COLO668 (cell line): ENCODE measurements at regions not wholly inside any gene's neighbourhood (a gene's known extent, or its start where the extent isn't known, plus 50 kb on each side); places are given as distances from the start of the nearest gene placed in this dataset.
"Not testable (repeated sequence)": the region's sequence is repeated elsewhere in the genome, so short reads cannot be mapped to it uniquely, and the experiment has no call there.

Experiments used
- DNase-seq: peaks from one replicate; lab custom pipeline; 2025; ENCODE audit not compliant: unreplicated experiment; lab: John Stamatoyannopoulos, UW

DNA sequence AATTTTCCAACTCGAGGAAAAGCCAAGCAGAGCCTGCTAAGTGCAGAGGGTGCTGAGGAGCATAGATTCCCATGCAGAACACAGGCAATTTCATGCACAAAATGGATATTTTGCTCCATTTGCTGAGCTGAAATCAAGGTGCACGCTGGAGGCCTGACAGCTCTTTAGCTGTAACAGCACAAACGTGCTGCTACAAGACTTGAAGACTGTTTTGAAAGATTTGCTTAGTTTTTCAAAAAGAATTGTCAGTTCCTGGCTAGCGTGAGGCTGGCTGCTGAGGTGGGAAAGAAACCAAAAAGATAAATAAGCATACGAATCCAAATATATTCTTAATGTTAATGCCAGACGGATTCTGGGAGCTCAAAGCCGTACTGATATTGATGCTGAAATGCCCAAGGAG lies 309.0 kb upstream of the MAF start:
- DNase-seq: no peak

DNA sequence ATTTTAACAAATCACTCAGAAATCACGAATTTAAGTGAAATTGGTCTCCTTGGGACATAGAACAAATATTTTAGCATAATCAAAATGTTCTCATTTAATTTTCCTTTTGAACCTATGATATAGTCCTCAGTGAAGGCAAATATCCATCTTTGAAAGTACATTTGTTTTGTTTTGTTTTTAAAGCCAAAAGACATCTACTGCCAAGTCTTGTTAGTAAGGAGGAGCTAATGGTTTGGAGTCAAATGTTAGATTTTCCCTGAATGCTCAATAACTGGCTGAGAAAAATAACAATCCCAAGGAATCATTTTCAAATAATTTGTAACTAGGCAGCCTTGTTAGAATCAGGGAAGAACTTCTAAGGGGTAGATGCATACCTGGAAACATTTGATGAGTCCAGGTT lies 302.9 kb upstream of the MAF start:
- no peak for DNase-seq

DNA sequence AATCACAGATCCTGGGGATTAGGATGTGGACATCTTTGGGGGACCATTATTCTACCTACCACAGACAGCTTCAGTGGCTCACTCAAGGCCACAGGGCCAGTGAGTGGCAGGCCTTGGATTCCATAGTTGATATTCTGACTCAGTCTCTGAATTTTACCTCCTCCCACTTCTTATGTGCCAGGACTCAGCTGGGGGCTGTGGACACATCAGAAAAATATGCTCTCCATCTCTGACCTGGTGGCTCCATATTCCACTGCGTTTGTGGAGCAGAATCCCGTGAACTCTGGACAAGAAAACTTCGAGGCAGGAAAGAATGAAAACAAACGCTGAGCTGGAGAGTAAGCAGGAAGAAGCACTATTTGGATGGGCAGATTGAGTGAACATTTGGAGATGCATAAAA lies 301.8 kb upstream of the MAF start:
- DNase-seq: no peak

GRCh38 chr16:79901522-79901921 lies 301.0 kb upstream of the MAF start:
- no peak for DNase-seq

DNA sequence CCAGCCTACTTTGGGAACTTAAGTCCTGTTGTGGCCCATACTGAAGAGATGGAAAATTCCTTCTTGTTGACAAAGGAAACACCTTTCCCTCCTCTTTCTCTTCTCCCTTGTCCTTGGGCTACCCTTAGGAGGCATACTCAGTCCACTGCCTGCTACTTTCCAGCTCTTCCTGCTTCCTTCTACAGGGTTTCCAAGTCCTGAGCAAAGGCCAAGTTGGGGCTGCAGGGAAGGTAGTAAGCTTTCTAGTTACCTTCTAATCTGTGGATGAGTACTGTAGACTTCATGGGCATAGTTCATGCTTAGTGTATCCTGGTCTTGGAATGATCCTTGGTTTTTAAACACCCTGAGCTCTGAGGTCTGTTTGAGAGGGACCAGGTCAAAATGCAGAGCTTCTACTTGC lies 299.2 kb upstream of the MAF start:
- DNase-seq: no peak

DNA sequence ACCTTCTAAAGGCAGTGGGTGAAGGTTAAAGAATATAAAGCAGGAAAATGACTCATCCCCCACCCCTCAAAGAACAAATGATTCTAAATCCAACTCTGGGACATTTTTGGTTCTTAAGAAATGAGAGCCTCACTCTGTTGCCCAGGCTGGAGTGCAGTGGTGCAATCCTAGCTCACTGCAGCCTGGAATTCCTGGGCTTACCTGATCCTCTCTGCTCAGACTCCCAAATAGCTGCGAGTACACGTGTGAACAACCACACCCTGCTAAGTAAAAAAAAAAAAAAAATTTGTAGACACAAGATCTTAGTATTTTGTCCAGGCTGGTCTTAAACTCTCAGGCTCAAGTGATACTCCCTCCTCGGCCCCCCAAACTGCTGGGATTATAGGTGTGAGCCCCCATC lies 298.8 kb upstream of the MAF start:
- DNase-seq: no peak

- no peak for DNase-seq
Measured at GRCh38 chr16:79898703-79899102, 298.2 kb upstream of the MAF start.

DNA sequence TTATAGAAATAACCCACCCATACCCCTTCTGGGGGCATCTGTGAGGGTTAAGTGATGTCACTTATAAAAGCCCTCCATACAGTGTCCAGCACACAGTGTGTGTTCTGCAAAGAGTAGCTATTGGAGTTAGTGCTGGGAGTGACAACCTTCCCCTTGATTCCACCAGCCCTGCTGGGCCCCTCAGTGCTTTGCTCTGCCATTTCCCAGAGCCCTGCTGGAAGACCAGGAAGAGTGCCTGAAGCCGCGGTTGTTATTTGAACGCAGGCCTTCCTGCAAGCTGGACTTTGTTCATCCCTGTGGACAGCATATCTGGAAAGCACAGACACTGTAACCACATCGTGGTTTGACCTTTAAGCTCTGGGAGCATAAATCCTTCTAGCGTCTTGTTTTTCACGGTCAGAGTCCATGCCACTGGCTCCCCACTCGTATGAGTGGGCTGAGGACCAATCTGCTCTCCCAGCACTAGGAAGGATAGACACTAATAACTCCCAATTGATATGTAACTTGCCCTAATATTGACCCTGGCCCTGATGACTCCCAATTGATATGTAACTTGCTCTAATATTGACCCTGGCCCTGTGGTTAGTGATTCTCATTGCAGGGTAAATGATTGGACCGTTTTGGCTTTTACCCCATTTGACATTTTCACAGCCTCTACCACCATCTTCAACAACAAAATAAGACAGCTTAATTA lies 297.1 kb upstream of the MAF start:
- peak; percentile 37 for DNase-seq

- no peak for DNase-seq
Measured at GRCh38 chr16:79897104-79897452, 296.5 kb upstream of the MAF start.

DNA sequence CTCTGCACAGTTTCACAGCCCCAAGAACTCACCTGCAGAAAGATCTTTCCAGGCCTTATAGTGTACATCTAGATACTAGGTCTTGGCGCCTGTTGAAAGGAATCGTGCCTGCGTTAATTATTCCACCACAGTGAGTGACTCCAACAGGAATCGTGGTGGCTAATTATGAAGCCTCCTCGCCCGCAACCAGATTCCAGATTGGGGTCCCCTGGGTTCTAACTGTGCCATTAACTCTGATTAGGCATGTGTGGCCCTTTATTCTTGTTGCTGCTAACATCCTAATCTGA lies 295.3 kb upstream of the MAF start:
- no peak for DNase-seq

DNA sequence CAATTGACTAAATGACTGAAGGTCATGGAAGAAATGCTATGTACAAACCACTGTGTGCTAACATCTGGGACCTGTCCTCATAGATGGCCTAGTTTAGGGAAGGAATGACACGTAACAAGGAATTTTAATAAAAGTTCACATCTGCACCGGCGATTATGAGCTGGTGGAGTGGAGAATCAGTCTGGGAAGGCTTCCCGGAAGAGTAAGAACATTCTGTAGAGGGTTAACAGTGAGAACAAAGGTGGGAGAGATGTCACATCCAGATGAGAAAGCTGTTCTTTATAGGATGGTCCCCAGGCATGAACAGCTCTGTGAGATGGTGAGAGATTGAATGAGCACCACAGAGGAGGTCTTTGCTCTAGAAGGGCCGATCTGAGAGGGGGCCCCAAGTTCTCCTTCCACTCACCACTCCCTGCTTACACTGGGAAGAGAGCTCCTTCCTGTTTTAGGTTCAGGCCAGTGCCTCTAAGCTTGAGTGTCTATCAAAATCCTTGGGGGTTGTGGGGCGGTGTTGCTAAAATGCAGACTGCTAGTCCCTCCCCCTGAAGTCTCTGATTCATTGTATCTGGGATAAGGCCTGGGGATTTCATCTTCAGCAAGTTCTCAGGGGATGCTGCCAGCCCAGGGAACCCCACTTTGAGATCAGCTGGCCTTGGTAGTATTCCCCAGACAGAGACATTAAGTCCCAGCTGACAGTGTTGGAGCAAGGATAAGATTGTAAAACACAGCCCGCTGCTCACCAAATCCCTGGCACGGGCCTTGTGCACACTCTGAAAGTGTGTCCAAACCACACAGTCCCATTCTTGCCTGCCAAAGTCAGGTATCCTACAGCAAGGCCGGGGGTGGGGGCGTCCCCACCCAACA lies 294.7 kb upstream of the MAF start:
- DNase-seq: no peak

- DNase-seq: no peak
Measured at GRCh38 chr16:79893445-79893844, 292.9 kb upstream of the MAF start.

DNA sequence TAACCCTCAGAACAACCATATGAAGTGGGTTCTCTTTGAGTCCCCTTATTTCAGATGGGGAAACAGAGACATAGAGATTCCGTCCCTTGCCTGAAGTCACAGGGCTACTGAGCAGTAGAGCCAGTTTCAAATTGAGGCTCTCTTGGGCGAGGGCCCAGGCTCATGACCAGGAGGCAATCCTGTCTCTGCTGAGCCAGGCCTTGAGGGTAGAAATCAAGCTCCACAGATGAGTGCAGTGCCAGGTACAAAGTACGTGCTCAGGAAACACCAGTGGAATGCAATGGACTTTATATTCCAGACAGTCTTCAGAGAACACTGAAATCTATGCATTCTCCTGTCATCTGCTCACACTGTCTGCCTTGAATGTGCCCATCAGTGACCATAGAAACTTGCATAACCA lies 291.7 kb upstream of the MAF start:
- no peak for DNase-seq

DNA sequence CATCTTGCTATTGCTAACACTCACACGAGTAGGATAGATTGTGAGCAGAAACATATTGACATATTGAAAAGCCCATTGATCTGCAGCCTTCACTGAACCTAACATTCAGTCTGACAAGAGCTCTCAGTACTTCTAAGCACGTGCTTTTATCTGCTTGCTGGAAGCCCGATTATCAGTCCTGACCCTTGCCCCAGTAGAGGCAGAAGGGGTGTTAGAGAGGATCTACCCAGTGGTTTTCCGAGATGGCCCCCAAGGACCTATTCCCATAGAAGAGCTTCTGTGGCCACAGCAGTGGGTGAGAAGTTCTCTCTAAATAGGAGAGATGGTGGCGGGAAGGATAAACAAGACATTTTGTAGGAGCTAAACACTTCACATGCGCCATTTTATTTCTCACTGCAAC lies 290.9 kb upstream of the MAF start:
- no peak for DNase-seq

- no peak for DNase-seq
Measured at GRCh38 chr16:79887541-79888540, 287.3 kb upstream of the MAF start.

DNA sequence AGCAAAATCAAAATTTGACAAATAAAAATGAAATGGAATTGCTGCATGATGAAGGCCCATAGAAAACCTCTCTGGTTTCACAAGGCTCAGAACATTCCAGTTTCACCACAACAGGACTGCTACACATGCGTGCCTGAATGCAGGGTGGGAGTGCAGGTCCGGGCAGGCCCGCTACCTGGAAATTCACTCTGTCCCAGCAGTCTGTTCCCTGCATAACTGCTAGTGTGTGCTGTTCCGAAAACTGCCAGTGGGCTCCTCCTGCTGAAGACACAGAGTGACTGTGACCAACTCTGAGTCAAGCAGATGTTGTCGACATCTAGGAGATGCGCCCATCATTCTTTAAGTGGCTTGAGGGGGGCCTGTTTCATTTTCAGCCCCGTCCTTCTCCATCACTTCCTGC lies 284.8 kb upstream of the MAF start:
- DNase-seq: no peak

DNA sequence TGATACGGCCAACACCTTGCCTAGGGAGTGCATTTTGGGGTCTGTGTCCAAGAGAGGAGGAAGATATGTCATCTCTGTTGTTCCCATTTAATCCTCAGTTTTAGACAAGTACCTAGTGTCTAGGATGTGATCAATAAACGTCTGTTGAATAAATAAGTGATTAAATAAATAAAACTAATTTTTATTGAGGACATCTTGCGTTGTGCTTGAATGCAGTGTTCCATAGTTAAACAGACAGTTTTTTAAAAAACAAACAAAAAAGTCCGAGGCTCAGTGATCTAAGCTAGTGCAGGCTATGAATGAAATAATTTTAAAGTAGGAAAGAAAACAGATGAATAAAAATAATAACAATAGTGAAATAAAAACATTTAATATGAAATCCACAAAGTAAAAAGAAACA lies 283.0 kb upstream of the MAF start:
- DNase-seq: no peak

- no peak for DNase-seq
Measured at GRCh38 chr16:79882340-79883005, 281.9 kb upstream of the MAF start.

GRCh38 chr16:79881107-79881506 lies 280.6 kb upstream of the MAF start:
- DNase-seq: not testable (repeated sequence)

DNA sequence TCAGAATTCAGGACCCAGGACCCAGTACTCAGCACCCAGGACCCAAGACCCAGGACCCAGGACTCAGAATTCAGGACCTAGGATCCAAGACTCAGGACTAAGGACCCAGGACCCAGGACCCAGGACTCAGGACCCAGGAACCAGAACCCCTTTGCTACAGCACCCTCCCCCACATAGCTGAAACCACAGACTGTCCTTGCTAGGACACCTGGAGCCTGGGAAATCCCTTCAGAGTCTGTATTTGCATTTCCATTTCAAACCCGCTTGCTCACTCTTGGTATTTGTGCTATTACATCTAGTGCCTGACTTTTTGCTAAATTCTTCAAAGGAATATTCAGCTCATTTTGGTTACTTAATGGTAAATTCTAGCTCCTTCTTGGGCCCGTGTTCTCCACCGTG lies 275.8 kb upstream of the MAF start:
- DNase-seq: no peak

- DNase-seq: no peak
Measured at GRCh38 chr16:79874391-79874790, 273.9 kb upstream of the MAF start.
